GM19452 (cell line): ENCODE measurements at regions not wholly inside any gene's neighbourhood (a gene's known extent, or its start where the extent isn't known, plus 50 kb on each side); places are given as distances from the start of the nearest gene placed in this dataset.
"Not testable (repeated sequence)": the region's sequence is repeated elsewhere in the genome, so short reads cannot be mapped to it uniquely, and the experiment has no call there.

Source experiments
- ATAC-seq: cut with Tn5 transposase; IDR thresholded peaks from one replicate; pipeline ENCODE4 v1.9.1; 2021; ENCODE audit not compliant: unreplicated experiment

DNA sequence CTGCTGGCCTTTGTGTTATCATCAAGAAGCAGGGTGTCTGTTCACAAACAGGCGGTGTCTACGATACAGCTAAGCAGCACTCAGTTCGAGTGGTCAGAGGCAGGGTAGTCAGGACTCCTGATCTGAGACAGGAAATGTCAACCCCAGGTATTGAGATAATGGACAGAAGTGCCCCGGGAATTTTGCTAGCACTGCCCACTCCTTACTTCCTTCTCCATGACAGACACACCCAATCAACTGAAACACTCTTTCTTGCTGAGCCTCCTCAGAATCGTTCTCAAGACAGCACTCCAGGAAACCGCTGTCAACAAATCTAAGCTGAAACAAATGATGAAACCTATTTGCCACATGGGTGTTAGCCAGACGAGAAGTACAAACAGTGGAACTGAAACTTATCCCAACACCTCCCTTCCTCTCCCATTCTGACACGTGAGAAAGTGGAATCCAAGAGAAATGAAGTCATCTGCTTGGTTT, 109.3 kb downstream of the GTF2IRD2B start:
- not testable (repeated sequence) for ATAC-seq

DNA sequence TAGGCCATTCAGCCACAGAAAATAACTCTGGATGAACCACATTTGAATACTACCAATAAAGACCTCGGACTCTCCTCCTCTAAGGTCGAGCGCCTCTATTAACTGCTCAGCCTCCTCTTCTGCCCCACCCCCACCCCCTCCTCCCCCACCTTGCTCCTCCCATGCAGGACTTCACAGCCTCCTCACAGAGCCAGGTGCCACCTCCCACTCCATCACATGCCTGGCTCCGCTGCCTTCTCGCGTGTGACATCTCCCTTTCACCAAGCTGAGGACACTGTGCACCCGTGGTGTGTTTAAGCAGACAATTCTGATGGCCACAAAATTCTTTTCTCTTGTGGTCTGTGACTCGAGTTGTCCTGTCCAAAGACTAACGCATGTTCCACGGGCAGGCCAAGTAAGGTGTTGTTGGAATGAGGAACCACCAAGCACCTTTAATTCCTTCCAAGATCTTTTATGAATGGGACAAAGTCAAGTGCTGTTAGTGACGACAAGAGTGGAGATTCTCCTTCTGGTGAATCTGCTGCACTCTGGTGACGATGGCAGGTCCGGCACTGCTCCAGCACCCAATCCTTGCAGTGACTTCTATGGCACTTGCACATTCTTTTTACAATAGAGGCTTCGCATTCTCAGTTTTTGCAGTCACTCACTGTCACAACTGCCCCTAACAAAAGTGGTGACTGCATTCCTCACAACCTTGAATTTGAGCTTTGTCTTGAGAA, 113.1 kb downstream of the GTF2IRD2B start:
- ATAC-seq: not testable (repeated sequence)

DNA sequence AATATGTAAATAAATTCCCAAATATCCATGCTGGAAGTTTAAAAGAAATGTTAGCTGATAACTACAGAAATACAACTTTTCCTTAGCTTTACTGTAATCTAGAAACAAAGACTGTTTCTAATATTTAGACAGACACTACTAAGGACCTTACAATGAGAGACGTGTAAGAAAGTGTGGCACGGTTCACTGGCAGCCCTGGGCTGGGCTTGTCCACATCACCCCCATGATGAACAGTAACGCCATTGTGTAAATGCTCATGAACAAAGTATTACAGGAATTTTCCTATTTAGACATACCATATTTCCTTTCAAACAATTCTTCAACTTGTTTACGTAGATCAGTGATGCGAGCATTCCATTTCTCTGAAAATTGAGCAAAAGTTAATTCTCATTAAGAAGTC, 123.1 kb downstream of the GTF2IRD2B start:
- not testable (repeated sequence) for ATAC-seq

DNA sequence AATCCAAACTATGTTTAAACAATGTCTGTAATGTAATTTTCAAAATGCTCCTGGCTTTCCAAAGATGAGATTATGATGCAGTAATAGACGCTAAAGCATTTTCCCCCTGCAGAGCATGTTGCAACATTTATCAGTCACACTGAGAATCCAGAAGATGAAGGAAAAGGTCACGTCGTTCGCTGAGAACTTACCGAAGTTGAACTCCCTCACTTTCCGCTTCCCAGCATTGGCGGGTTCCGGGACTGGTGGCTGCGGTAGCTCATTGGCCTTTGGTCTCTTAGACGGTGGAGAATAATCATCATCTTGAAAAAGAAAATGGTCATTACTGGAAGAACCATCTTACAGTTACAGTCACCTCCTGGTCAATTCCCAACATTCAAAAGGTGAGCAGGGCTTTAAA, 124.6 kb downstream of the GTF2IRD2B start:
- not testable (repeated sequence) for ATAC-seq

DNA sequence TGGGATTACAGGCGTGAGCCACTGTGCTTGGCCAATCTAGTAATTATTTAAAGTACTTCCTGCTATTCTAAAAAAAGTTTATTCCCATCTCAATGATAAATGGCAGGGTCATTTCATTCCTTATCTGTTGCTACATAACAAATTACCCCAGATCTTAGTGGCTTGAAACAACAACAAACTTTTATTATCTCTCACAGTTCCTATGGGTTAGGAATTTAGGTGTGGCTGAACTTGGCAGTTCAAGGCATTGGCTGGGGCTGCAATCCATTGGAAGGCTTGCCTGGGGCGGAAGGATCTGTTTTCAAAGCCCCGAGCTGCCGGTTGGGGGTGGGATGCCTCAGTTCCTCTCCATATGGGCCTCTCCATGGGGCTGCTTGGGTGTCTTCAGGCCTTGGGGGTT, 133.7 kb downstream of the GTF2IRD2B start:
- ATAC-seq: not testable (repeated sequence)

DNA sequence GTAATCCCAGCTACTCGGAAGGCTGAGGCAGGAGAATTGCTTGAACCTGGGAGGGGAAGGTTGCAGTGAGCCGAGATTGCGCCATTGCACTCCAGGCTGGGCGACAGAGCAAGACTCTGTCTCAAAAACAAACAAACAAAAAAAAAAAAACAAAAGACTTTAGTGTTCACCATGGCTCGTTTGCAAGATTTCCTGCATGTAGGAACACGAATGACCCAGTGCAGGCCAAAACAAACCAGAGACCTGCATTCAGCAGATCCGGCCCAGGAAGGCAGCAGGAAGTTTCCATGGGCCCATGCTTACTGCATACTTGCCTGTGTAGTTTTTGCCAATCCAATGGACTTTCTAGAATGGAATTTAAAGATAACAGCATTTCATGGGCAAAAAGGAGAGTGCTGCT, 137.2 kb downstream of the GTF2IRD2B start:
- not testable (repeated sequence) for ATAC-seq

DNA sequence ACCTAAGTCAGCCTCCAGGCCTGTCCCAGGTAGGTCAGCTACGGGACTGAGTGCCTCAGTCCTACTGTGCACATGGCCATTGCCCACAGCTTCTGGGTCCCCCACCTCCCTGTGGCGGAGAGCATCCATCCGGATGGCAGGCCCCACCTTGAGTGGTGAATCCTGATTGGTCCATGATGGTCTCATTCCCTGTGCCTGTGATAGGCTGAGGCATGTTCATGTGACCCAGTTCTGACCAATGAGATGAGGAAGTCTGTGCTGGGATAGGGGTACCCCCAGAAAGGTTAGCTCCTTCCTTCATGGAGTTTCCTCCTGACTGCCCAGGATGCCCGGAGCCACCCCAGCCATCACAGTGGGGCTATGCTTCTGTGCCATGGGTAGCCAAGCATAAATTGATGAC, 138.2 kb downstream of the GTF2IRD2B start:
- ATAC-seq: not testable (repeated sequence)

DNA sequence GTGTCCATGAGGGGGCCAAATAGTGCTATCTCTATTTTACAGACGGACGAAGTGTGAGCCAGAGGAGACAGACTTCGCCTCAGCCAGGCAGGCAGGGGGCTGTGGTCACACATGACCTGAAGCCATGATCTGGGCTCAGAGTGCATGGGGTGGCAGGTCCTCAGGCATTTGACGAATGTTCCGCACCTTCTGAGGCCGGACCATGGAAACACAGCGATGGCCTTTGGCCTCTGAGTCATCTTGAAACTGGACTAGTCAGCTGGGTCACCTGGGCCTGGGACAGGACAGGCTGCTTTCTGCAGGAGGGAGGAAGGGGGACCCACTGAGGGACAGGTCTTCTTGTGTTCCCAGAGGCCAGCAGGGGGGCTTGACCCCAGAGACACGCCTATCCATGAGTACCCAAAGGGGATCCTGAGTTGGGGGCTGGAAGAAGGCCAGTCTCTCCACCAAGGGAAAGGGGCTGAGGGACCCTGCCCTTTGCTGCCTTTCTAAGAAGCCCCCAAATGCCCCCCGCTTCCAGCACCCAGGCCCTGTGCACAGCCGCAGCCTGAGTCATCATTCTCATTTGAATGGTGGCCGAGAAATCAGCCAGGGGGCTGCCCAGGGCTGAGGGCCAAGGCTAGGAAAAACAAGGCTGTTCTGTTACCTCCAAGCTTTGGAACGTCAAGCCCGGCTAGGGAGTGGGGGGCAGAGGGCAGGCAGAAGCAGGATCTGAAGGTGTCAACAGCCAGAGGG, 142.9 kb downstream of the GTF2IRD2B start:
- not testable (repeated sequence) for ATAC-seq

DNA sequence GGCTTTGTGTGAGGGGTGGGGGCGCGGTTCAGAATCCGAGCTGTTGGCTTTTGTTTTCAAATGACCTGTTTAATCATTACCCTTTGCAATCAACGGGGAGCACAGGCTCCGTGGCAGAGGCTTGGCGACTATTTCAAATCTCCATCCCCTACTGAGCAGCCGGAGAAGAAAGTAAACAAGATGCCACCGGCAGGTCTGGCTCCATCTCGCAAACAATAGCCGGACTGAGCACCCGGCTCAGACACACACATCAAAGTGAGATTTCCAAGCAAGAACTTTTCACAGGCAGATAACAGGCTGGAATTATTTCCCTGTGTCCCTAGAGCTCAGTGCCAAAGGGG, 143.4 kb downstream of the GTF2IRD2B start:
- not testable (repeated sequence) for ATAC-seq

DNA sequence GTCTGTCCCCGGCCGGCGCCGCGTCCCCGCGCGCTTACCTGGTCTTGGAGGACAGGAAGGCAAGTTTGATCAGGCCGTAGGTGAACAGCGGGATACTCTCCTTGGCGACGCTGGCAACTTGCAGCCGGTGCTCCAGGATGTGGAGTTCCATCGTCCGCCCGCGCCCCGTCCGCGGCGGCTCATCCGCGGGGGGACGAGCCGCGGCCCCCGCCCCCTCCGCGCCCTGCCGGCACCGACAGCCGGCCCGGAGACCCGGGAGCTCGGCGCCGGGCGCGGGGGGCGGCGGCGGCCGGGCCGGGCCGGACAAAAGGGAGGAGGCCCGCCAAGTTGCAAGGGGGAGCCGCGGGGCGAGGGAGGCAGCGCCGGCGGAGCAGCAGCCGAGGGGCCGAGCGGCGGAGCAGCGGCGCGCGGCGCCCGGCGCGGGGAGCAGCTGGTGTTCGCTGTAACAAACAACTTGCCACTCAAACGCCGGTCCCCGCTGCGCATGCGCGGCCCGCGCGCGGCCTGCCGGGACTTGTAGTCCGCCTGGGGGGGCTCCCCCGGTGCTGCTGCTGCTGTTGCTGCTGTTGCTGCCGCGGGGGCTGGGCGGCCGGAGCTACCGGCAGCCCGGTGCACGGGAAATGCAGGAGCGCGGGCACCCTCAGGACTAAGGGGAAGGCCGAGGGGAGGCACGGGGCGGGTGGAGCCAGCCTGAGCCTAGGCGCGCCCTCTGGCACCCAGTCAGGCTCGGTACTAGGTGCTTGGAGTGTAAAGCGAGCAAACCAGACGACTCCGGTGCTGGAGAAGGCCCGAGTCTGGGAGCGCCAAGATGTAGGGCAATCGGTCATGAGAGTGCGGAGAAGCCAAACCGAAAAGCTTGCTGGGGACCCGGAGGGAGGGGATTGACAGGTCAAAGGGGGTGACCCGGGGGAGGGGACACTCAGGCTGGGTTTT, 145.1 kb downstream of the GTF2IRD2B start:
- peak; percentile 94 for ATAC-seq

DNA sequence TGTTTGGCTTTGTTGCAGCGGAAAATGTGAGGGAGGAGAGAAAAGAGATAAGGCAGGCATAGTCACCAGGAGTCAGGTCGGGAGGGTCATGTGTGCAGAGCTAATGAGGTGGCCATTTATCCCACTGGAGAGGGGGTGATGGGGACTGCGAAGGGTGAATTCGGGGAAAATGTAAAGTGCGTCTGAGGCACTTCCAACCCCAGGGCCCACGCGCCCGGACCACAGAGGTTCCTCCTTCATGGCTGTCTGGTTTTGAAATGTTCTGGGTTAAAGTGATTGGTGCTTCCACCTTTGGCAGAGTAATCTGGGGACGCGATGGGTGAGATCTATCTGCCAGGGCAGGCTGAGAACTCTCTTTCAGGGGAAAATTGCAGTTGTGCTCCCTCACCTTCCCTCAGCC, 145.9 kb downstream of the GTF2IRD2B start:
- ATAC-seq: not testable (repeated sequence)

DNA sequence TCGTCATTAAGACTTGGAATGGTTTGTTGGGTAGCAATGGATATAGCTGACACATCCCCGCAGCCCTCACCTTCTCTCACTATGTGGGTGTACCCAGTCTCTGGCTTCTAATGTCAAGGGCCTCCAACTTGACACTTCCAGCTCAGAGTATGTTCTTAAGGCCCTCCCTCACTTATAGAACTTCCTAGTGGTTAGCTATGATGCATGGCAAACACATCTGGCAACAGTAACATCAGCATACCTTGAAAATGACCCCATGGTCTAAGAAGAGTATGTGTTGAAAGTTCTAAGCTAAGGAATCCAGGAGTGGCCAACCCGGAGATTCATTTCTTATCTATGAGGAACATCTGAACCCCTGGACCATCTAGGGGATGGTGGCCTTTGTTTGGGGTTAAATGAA, 151.2 kb downstream of the GTF2IRD2B start:
- not testable (repeated sequence) for ATAC-seq

DNA sequence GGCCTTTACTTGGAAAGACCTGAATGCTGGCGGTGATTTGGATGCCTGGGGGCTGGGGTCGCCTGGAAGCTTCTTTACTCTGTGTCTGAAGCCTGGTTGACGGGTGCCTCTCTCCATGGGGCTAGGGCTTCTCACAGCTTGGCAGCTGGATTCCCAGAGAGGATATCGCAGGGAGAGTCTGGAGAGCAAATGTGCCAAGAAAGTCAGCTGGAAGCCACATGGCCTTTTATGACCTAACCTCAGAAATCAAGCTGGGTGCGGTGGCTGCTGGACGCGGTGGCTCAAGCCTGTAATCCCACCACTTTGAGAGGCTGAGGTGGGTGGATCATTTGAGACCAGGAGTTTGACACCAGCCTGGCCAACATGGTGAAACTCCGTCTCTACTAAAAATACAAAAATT, 147.2 kb upstream of the TRIM73 start:
- not testable (repeated sequence) for ATAC-seq

DNA sequence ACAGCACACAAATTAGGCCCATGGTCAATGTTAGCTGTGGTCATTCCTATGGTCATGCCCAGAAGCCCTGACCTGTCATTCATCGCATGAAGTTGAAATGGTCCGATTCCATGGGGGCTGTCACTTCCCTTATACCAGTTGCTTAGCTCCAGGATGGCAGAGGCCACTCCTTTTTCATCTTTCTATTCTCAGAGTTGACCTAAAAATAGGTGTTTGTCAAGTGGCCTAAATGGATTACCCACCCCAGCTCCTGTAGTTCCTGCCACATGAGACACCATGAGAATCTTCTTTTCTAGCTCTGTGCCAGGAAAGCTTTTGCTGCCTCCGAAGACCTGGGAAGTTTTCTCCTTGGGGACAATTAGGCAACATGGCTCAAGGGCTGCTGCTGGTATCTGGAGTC, 141.2 kb upstream of the TRIM73 start:
- not testable (repeated sequence) for ATAC-seq

DNA sequence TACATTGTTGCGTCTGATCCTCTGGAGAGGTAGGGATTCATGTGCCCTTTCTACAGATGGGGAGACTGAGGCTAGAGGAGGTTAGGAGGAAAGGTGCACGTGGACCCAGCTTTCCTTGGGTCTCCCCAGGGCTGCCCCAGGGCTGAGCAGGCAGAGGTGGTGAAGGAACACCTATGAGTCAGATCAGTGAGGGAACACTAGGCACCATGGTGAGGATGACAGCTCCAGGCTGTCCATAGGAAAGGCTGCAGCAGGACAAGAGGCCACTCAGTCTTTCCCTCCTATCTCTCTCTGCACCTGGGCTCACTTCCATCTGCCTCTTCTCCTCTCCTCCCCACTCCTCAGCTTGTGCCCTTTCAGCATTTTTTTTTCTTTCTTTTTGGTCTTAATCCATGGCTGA, 138.0 kb upstream of the TRIM73 start:
- ATAC-seq: not testable (repeated sequence)

DNA sequence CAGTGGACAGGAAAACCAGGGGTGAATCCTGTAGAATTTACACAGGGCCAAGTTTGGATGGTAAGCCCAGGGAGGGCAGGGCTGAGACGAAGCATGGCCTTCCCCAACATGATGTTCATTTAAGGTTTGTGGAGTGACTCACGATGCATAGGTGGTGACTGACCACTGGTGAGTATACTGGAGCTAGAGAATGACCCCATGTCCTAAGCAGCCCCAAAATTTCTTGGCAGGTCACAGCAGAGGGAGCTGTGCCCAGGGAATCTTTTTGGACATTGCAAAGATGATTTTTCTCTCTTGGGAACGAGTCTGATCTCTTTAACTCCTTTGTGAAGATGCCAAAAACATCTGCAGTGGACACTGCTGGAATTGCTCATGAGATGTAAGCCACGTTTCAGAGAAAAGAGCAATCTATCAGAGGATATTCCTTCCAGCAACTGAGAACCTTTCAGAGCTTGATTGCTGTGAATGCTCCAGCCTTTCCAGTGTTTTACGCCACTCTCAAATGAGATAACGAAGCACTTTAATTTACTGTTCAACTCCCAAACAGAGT, 135.9 kb upstream of the TRIM73 start:
- not testable (repeated sequence) for ATAC-seq

DNA sequence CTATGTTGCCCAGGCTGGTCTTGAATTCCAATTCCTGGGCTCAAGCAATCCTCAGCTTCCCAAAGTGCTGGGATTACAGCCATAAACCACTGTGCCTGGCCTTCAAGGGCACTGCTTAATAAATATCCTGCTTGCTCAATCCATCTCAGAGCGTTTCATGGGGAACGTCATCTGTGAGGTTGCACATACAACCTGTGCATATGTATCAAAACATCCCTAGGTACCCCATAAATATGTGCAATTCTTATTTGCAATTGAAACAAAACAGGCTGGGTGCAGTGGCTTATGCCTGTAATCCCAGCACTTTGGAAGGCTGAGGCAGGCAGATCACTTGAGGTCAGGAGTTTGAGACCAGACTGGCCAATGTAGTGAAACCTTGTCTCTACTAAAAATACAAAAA, 133.8 kb upstream of the TRIM73 start:
- not testable (repeated sequence) for ATAC-seq

DNA sequence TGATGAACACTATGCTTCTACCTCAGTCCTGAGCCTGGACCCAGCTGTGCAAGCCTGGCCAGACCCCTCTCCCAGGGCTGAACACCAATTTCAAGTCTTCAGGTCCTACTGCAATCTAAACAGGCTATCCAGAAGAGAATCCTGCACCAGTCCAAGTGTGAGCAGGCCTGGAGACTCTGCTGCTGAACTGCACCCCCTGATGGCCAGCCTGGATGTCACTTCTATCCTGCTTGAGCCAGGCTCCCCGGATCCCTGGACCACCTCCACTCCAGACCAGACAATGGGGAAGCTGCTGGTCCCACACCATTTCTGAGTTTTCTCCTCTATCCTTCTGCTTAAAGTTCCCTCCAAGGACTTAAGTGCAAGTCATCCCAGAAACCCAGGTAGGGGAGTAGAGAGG, 127.3 kb upstream of the TRIM73 start:
- ATAC-seq: not testable (repeated sequence)

DNA sequence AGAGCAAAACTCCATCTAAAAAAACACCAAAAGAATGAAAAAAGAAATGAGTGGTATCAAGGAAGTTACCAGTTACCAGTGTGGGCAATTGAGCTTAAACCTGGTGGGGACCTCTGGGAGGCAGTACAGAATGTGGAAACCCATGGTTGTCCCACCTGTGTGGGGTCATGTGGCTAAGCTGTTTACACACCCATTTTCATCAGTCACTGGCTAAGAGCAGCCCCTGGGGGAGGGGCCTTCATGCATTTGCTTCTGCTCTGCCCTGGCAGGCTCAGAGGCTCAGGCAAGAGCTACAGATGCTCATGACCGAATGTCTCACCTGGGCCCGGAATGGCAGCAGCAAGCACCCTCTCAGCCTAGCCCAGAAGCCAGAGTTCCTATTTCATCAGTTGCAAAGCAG, 126.3 kb upstream of the TRIM73 start:
- ATAC-seq: not testable (repeated sequence)

DNA sequence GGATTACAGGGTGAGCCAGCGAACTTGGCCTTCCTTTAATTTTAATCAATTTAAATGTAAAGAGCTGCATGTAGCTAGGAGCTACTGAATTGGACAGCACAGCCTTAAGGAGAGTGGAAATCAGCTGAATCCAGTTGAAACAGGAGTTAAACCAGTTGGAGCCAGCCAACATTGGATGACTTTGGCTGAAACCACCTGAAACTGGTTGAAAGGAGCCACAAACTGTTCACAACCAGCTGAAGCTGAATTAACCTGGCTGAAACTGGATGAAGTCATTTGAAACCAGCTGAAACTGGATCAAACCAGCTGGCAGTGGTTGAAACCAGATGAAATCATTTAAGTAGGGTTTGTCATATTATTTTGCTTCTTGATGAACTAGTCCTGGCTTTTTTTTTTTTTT, 121.3 kb upstream of the TRIM73 start:
- not testable (repeated sequence) for ATAC-seq
